Posterior vena cava (tissue), 2 donors: ENCODE measurements at regions not wholly inside any gene's neighbourhood (a gene's known extent, or its start where the extent isn't known, plus 50 kb on each side); places are given as distances from the start of the nearest gene placed in this dataset.

Experiments used
- DNase-seq: peaks from one replicate; pipeline ENCODE4 v3.0.0-alpha.2; 2020; ENCODE audit warnings: low spot score
- intact Hi-C, 2 donors: fragments of 100-400 bp; cut with DNase I; formaldehyde crosslinking; loops; one replicate each; pipeline versions ENCODE4 v1.14.1 to v1.14.2; 2022 to 2023
- donor health status: DM: yes; HTN: yes; CAD: no.
- donor health status: DM: yes; HTN: yes; CAD: no.

- intact Hi-C loops = no loop called here
- DNase-seq = no peak
Measured at GRCh38 chr13:31891472-31891871, 140.1 kb upstream of the FRY start.

DNA sequence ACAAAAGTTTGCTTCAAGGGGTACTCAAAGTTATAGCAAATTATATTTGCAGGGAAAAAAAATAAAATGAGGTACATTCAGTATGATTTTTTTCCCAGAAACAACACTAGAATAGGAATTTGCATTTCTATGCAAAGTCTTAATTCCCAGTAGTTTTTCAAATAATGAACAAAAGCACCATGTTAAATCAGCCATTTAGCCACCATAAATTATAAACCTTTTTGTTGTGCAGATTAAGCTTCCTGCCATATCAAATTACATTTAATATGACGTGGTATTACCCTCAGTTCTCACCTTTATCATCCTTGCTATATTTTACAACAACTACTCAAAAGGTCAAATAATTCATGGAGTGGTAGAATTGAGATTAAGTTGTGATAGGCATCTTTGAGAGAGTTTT is 136.6 kb upstream of the FRY start:
- no peak for DNase-seq
- intact Hi-C loops = no loop called here

DNA sequence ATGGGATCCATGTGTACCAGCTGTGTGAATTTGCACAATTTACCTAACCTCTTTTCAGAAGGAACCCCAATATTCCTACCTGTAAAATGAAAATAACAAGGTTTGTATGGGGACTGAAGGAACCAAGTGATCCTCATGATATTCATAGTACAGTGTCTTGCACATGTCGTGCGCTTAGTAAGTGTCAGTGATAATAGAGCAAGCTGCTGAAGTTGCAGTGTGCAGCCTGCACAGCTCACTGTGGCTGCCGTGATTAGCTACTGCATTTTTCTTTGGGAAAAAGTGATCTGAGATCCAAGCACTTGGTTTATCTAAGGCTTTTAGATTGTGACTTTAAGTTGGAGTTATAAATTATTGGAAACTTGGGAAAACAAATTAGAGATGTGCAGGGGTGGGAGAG is 135.9 kb upstream of the FRY start:
- no peak for DNase-seq
- intact Hi-C loops = no loop called here

- intact Hi-C loops = no loop called here
- DNase-seq = no peak
Measured at GRCh38 chr13:31896427-31896826, 135.1 kb upstream of the FRY start.

GRCh38 chr13:31898378-31899071 is 133.0 kb upstream of the FRY start:
- DNase-seq = no peak
- intact Hi-C loops = no loop called here

GRCh38 chr13:31901985-31902384 is 129.6 kb upstream of the FRY start:
- intact Hi-C loops = loop anchor here in 1 of 2 donors (5.0 kb wide), 1 partner anchor 405 kb away; no protein-coding TSS in a partner anchor
- DNase-seq = no peak

DNA sequence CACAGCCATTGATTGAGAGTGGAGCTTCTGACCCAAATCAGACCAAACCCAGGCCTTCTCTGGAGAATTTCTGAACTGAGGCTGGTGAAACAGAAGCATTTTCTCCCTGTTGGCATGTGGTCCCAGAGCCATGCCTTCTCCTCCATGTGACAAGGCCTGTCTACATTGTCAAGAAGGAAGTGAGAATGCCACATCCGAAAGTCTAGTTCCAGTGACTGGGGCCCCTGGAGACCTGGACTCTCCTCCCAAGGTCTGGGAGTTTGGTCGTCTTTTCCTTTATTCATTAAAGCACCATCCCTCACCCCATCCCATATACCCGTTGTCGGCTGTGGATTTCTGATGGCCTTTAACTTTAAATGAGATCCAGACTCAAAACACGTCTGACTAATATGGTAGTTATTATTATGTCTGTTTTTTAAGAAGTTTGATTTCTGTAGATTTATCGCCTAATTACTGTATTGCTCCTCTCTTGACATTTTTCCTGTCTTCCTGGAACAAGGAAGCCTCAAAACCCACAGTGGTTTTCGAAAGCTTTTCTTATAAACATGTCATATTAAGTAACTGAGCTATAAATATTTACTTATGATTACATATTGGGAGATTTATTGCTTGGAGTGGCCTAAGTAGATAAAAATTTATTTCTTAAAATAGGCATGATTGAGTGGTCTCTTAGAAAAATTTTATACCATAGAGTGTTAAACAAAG is 128.3 kb upstream of the FRY start:
- intact Hi-C loops = loop anchor here in 1 of 2 donors (5.0 kb wide), 1 partner anchor 404 kb away; no protein-coding TSS in a partner anchor
- DNase-seq = no peak

DNA sequence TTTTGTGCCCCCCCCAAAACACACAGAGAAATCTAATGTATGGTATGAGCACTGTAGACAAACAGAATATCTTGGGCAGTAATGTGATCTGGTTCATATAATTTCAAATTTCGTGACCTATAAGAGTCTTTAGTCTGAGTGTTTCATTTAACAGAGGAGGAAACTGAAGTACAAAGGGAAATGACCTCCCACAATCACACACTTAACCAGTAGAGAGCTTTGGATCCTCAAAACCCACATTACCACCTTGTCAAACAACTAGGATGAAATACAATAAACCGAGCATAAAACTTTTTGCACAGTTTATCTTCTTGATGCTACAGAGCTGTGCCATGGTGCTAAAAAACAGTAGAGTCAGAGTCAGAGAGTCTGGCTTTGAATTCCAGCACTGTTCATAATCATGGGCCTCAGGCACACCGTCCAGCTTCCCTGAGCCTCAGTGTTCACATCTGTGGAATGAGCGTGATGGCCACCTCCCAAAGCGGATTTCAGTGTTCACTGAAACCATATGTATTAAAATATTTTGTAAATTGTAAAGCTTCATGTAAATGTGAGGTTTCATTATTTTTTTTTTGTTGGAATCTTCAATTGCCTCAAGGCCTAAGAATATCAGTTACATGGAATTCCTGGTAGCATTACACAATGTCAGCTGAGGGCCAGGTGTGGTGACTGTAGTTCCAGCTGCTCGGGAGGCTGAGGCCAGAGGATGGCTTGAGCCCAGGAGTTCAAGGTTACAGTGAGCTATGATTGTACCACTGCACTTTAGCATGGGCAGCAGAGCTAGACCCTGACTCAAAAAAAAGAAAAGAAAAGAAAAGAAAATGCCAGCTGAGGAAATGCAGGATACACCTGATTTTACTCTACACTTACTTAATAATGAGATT is 126.4 kb upstream of the FRY start:
- no peak for DNase-seq
- intact Hi-C loops = loop anchor here in 1 of 2 donors (5.0 kb wide), 1 partner anchor 402 kb away; no protein-coding TSS in a partner anchor

DNA sequence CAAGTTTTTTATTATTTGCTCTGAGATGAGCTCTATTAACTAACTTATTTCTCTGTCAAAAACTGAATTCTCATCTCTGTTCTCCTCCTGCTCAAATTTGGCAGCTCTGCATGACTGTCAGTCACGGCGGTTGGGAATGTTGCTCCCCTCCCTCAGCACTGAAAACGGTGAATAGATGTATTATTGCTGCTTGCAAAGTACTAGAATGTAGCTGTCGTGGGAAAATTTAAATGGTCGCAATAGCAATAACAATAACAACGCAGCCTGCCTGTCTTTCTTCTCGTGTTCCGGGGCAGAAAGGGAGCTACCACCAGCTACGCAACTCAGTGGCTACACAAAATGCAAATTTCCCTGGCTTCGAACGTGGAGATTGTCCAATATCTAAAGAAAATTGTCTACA is 125.6 kb upstream of the FRY start:
- intact Hi-C loops = no loop called here
- no peak for DNase-seq

DNA sequence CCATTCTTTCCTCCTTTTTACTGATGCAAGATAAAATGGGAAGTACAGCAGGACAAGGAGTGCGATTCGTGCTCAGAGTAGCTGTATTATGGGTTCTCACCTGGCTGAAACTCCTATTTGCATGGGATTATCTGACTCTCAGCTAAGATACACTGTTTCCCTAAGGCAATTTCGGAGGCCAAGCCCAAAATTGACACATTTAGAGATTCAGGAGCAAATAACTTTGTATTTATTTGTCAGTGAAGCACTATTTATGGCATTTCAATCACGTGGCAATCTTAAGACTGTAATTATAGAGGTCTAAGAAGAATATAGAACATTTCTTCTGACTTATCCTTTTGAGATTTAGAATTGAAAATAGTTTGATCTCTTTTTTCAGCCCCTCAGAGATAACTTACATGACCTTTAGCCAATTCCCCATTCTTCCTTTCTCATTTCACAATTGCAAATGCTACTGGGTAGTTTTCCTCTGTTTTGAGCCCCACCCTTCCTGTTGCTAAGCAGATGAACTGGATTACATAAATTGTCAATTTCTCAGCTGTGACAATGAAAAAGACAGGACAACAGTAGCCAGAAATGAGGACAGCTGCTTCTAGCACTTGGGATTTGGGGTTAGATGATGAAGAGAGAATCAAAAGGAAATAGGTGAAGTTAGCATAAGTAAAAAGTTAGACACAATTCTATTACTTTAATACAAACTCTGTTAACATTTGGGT is 122.7 kb upstream of the FRY start:
- intact Hi-C loops = no loop called here
- no peak for DNase-seq

GRCh38 chr13:31909864-31910551 is 121.6 kb upstream of the FRY start:
- intact Hi-C loops = loop anchor here (10.0 kb wide), 2 partner anchors 105 to 395 kb away; no protein-coding TSS in a partner anchor
- no peak for DNase-seq

GRCh38 chr13:31910633-31911032 is 120.9 kb upstream of the FRY start:
- no peak for DNase-seq
- intact Hi-C loops = loop anchor here (10.0 kb wide), 2 partner anchors 104 to 394 kb away; no protein-coding TSS in a partner anchor

DNA sequence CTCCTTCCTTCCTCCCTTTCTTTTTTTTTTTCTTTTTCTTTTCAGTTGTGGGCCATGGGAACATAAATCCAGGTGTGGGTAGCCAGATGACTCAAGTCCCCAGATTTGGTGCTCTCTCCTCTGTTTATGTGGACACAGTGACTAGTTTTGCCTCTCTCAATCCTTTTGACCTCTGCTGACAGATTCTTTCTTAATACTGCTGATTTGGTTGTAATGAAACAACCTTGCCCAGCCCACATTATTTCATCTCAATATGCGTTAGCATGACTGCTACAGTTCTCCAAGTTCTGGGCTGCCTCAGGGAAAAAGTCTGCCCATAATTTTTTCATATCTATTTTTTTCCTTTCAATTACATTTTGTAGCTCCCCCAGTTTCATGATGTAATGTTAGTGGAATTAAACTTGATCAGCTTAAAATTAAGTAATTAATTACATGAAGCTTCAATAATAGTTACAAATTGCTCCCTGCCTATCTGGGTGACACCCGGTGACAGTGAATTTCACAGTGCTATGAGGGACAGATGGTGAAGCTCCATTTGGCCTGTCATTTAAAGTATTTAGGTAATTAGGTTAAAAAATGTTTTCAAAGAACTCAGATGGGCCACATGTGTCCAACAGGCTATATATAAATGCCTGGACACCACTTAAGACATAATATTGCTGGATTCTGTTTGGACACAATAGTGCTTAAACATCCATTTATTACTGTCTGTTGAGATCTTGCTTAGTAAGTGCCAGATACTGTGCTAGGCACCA is 118.8 kb upstream of the FRY start:
- intact Hi-C loops = loop anchor here (10.0 kb wide), 2 partner anchors 102 to 392 kb away; no protein-coding TSS in a partner anchor
- no peak for DNase-seq

DNA sequence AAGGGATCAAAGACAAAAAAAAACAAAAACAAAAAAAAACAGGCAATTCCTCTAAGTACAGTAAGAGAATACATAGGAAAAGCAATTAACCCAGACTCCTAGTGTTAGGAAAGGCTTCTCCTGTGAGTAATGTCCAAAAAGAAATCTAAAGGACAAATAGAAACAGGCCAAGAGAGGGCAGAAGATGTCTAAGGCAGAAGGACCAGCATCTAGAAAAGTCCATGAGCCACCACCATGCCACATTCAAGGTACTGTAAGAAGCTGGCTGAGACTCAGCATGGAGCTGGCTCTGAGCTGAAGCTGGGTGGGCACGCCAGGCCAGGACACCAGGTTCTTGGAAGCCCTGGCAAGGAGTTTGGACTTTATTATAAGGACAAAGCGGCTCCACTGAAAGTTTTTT is 118.1 kb upstream of the FRY start:
- DNase-seq = no peak
- intact Hi-C loops = loop anchor here (10.0 kb wide), 2 partner anchors 101 to 391 kb away; no protein-coding TSS in a partner anchor

DNA sequence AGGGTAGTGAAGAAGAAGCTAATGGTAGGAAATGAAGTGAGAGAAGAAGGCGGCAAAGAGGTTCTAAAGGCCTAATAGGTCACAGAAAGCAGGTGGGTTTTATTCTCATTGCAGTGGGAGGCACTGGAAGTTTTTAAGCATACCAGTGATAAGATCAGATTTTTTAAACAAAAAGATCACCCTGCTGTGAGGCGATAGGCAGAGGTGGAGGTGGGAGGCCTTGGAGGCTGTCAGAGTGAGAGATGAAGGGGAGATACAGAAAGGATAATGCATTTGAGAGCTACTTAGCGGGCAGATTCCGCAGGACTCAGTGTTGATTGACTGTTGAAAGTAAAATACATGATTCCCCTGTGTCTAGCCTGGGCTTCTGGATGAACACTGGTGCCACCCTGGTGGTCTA is 116.7 kb upstream of the FRY start:
- intact Hi-C loops = loop anchor here (10.0 kb wide), 2 partner anchors 100 to 390 kb away; no protein-coding TSS in a partner anchor
- DNase-seq = no peak

GRCh38 chr13:31918707-31919106 is 112.9 kb upstream of the FRY start:
- intact Hi-C loops = loop anchor here (10.0 kb wide), 2 partner anchors 96 to 386 kb away; no protein-coding TSS in a partner anchor
- no peak for DNase-seq

- DNase-seq = no peak
- intact Hi-C loops = loop anchor here (10.0 kb wide), 2 partner anchors 96 to 386 kb away; no protein-coding TSS in a partner anchor
Measured at GRCh38 chr13:31919241-31919640, 112.3 kb upstream of the FRY start.
